HCT116 (cell line): ENCODE measurements at regions not wholly inside any gene's neighbourhood (a gene's known extent, or its start where the extent isn't known, plus 50 kb on each side); places are given as distances from the start of the nearest gene placed in this dataset.

Source experiments
- ATAC-seq: fragments of 200-7000 bp; cut with Tn5 transposase; 2 replicates; pipeline ENCODE4 v1.9.1; 2020; ENCODE audit warnings: mild to moderate bottlenecking, moderate library complexity
- BruUV-seq: library from RNA; stranded (reverse); fragments of 400-500 nt; replicated peaks from 2 replicates; lab custom pipeline; 2021; lab: Mats Ljungman, UMichigan
- CTCF ChIA-PET: fragments of 300-600 bp; sonication (Branson Sonifier 250); formaldehyde crosslinking; loops from one replicate; lab custom pipeline; 2021; ENCODE audit warnings: antibody characterized with exemption; lab: Charles Lee
- POLR2A ChIA-PET: fragments of 300-600, 350-600 bp; sonication (Branson Sonifier 250); formaldehyde crosslinking; loops from one replicate; lab custom pipeline; 2021; ENCODE audit warnings: antibody characterized with exemption; lab: Charles Lee
- RAD21 ChIA-PET, 2 experiments: fragments of 300-600 bp; sonication (Branson Sonifier 250); formaldehyde crosslinking; loops; one replicate each; lab custom pipeline; 2023; ENCODE audit warnings: low total read pairs in 2 of 2; ENCODE audit not compliant: uncharacterized antibody in 2 of 2, unreplicated experiment in 2 of 2, low non-redundant PET in 1 of 2; lab: Charles Lee
- DNase-seq: peaks from one replicate; pipeline ENCODE4 v3.0.0-alpha.2; 2010; ENCODE audit warnings: low read depth, low spot score
- H2AFZ ChIP-seq: fragments of 200-600 bp; shearing (Covaris generic), sonication (generic); 2 replicates; pipeline ENCODE4 v1.6.1; 2017; ENCODE audit warnings: low read depth, mixed run types, mixed read lengths, antibody characterized with exemption, low read length; ENCODE audit not compliant: poor library complexity, severe bottlenecking
- H3K27ac ChIP-seq: 2 replicates; pipeline ENCODE4 v1.5.1; 2012; ENCODE audit warnings: low read depth, low read length
- H3K27me3 ChIP-seq: fragments of 200-600 bp; sonication (generic); 2 replicates; pipeline ENCODE4 v1.6.1; 2016; ENCODE audit warnings: mixed run types, low read length, mixed read lengths; ENCODE audit not compliant: insufficient read depth
- H3K36me3 ChIP-seq, 2 experiments: fragments of 200-500 bp in 1 of 2; fragments of 200-600 bp in 1 of 2; sonication (Bioruptor generic) in 1 of 2; sonication (generic) in 1 of 2; 2 replicates each; pipeline versions ENCODE4 v1.5.1 to v1.6.1; 2014 to 2016; ENCODE audit warnings: low read length in 2 of 2, inconsistent platforms in 1 of 2, mixed read lengths in 1 of 2, mixed run types in 1 of 2; ENCODE audit not compliant: insufficient read depth in 2 of 2, control insufficient read depth in 1 of 2
- H3K4me1 ChIP-seq, 2 experiments: fragments of 200-600 bp in 1 of 2; sonication (generic) in 1 of 2; 2 replicates each; pipeline versions ENCODE4 v1.5.1 to v1.6.1; 2012 to 2017; ENCODE audit warnings: low read length in 2 of 2, inconsistent platforms in 1 of 2, mild to moderate bottlenecking in 1 of 2, mixed read lengths in 1 of 2, mixed run types in 1 of 2, moderate library complexity in 1 of 2; ENCODE audit not compliant: insufficient read depth in 2 of 2, control insufficient read depth in 1 of 2
- H3K4me2 ChIP-seq: fragments of 200-600 bp; sonication (generic); 2 replicates; pipeline ENCODE4 v1.6.1; 2017; ENCODE audit warnings: mixed run types, low read length, mixed read lengths
- H3K4me3 ChIP-seq, 2 experiments: fragments of 200-600 bp in 1 of 2; sonication (generic) in 1 of 2; replicated peaks in 1 of 2; 2 replicates each; pipeline ENCODE4 v1.5.1; 2011 to 2016; ENCODE audit warnings: low read length in 2 of 2, control low read depth in 1 of 2, low read depth in 1 of 2, mild to moderate bottlenecking in 1 of 2, mixed read lengths in 1 of 2, mixed run types in 1 of 2
- H3K79me2 ChIP-seq: fragments of 200-600 bp; sonication (generic); 2 replicates; pipeline ENCODE4 v1.6.1; 2017; ENCODE audit warnings: mild to moderate bottlenecking, mixed run types, low read length, moderate library complexity, mixed read lengths; ENCODE audit not compliant: insufficient read depth
- H3K9ac ChIP-seq: fragments of 200-600 bp; sonication (generic); 2 replicates; pipeline ENCODE4 v1.6.1; 2016; ENCODE audit warnings: low read length, mixed read lengths
- H3K9me2 ChIP-seq: fragments of 200-600 bp; sonication (generic), shearing (Covaris generic); 2 replicates; pipeline ENCODE4 v1.6.1; 2017; ENCODE audit warnings: mixed run types, mild to moderate bottlenecking, moderate library complexity; ENCODE audit not compliant: insufficient read depth
- H3K9me3 ChIP-seq, 2 experiments: fragments of 200-500 bp in 1 of 2; fragments of 200-600 bp in 1 of 2; sonication (Bioruptor generic) in 1 of 2; sonication (generic) in 1 of 2; 2 replicates each; pipeline ENCODE4 v1.6.1; 2014 to 2017; ENCODE audit warnings: low read length in 2 of 2, mixed read lengths in 2 of 2, inconsistent platforms in 1 of 2, low read depth in 1 of 2, mild to moderate bottlenecking in 1 of 2, mixed run types in 1 of 2, moderate library complexity in 1 of 2; ENCODE audit not compliant: control insufficient read depth in 1 of 2, insufficient read depth in 1 of 2
- H4K20me1 ChIP-seq: fragments of 200-600 bp; sonication (generic), shearing (Covaris generic); 2 replicates; pipeline ENCODE4 v1.6.1; 2017; ENCODE audit warnings: mixed run types, mild to moderate bottlenecking, moderate library complexity; ENCODE audit not compliant: insufficient read depth
- ATF3 ChIP-seq: IDR thresholded peaks from 2 replicates; pipeline ENCODE4 v1.6.1; 2012
- CBX3 ChIP-seq: IDR thresholded peaks from 2 replicates; pipeline ENCODE4 v1.6.1; 2012; ENCODE audit warnings: low read depth
- EGR1 ChIP-seq: IDR thresholded peaks from 2 replicates; pipeline ENCODE4 v1.6.1; 2012; ENCODE audit warnings: low read depth
- ELF1 ChIP-seq: IDR thresholded peaks from 2 replicates; pipeline ENCODE4 v1.6.1; 2012; ENCODE audit warnings: low read depth, borderline replicate concordance
- EZH2 ChIP-seq: fragments of 200-600 bp; sonication (generic); IDR thresholded peaks from 2 replicates; pipeline ENCODE4 v1.6.1; 2017; ENCODE audit warnings: antibody characterized with exemption, mixed run types
- EZH2phosphoT487 ChIP-seq: fragments of 200-600 bp; IDR thresholded peaks from 2 replicates; pipeline ENCODE4 v1.6.1; 2018; ENCODE audit warnings: antibody characterized with exemption, borderline replicate concordance
- FOSL1 ChIP-seq: IDR thresholded peaks from 2 replicates; pipeline ENCODE4 v1.6.1; 2012; ENCODE audit warnings: low read depth
- JUND ChIP-seq: IDR thresholded peaks from 2 replicates; pipeline ENCODE4 v1.6.1; 2012
- POLR2A ChIP-seq: IDR thresholded peaks from 2 replicates; pipeline ENCODE4 v1.7.0; 2011; ENCODE audit warnings: borderline replicate concordance; ENCODE audit not compliant: insufficient read depth, insufficient read length; ENCODE audit errors: extremely low read depth
- POLR2AphosphoS5 ChIP-seq: IDR thresholded peaks from 2 replicates; pipeline ENCODE4 v1.6.1; 2011; ENCODE audit warnings: mild to moderate bottlenecking, low read depth, low read length, moderate library complexity
- REST ChIP-seq: IDR thresholded peaks from 2 replicates; pipeline ENCODE4 v1.6.1; 2012; ENCODE audit warnings: low read depth
- SIN3A ChIP-seq: IDR thresholded peaks from 2 replicates; pipeline ENCODE4 v1.6.1; 2012; ENCODE audit warnings: low read depth
- SP1 ChIP-seq: IDR thresholded peaks from 2 replicates; pipeline ENCODE4 v1.6.1; 2012; ENCODE audit warnings: low read depth
- SRF ChIP-seq: IDR thresholded peaks from 2 replicates; pipeline ENCODE4 v1.6.1; 2012; ENCODE audit warnings: low read depth
- TCF7L2 ChIP-seq: IDR thresholded peaks from 2 replicates; pipeline ENCODE4 v1.7.0; 2011; ENCODE audit warnings: borderline replicate concordance, inconsistent platforms; ENCODE audit not compliant: insufficient read depth, insufficient read length; ENCODE audit errors: extremely low read depth
- YY1 ChIP-seq: IDR thresholded peaks from 2 replicates; pipeline ENCODE4 v1.6.1; 2011; ENCODE audit warnings: low read length, low read depth, moderate library complexity, mild to moderate bottlenecking; ENCODE audit not compliant: insufficient replicate concordance; ENCODE audit errors: extremely low read depth
- ZBTB33 ChIP-seq: IDR thresholded peaks from 2 replicates; pipeline ENCODE4 v1.6.1; 2011; ENCODE audit warnings: mild to moderate bottlenecking, low read length, moderate library complexity; ENCODE audit not compliant: insufficient replicate concordance; ENCODE audit errors: extremely low read depth
- ZFX ChIP-seq: fragments of 450-650 bp; IDR thresholded peaks from 2 replicates; pipeline ENCODE4 v1.6.1; 2017
- intact Hi-C: fragments of 100-400 bp; cut with micrococcal nuclease; formaldehyde crosslinking; loops from 2 replicates; pipeline ENCODE4 v1.10.0; 2022
- TF ChIP-seq, protein P1 (sequence below): IDR thresholded peaks from 2 replicates; pipeline ENCODE4 v1.6.1; 2012

DNA sequence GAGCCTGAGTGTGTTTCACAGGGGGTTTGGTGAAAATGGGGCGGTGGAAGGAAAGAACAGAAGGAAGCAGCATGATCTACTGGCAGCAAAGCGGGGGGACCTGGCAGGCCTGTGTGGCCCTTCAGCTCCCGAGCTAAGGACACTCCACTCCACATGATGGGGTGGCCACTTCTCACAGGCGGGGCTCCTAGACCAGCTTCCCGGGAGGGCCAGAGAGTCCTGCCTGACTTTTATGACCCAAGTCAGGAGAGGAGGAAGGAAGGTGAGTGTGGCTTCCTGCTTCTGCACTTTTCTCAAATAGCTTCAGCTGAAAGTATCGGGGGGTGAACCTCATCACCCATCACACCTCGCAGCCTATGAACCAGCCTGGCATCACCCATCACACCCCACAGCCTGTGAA is 117.5 kb upstream of the AFDN start:
- Histone ChIP-seq H4K20me1 (no peaks in the 10 kb centered on the region), H3K9me3 (no peaks in the 10 kb centered on the region), H3K27ac (no peak overlapping the region), H3K4me3 (no peak overlapping the region), H3K4me1 (no peaks in the 10 kb centered on the region), H2AFZ (no peak overlapping the region), H3K27me3 (peaks cover 10% of the 10 kb centered on the region; the same call in 1 of the 2 replicates), H3K79me2 (no peaks in the 10 kb centered on the region), H3K4me2 (no peak overlapping the region), H3K9ac (no peak overlapping the region), H3K9me2 (no peaks in the 10 kb centered on the region), H3K36me3 (no peaks in the 10 kb centered on the region)
- intact Hi-C loops = no loop called here
- DNase-seq (no peak), ATAC-seq (no peak)
- no TSS peak for BruUV-seq
- RAD21 ChIA-PET = no interaction called here
- no peak for TF ChIP-seq ZBTB33
- TF ChIP-seq FOSL1 = no peak
- TF ChIP-seq ATF3 = no peak
- no peak for TF ChIP-seq CBX3
- no peak for TF ChIP-seq EZH2phosphoT487
- TF ChIP-seq POLR2A = no peak
- no peak for TF ChIP-seq ELF1
- no peak for TF ChIP-seq REST
- no peak for TF ChIP-seq SRF
- TF ChIP-seq POLR2AphosphoS5 = no peak
- TF ChIP-seq SP1 = no peak
- TF ChIP-seq, protein P1, sequence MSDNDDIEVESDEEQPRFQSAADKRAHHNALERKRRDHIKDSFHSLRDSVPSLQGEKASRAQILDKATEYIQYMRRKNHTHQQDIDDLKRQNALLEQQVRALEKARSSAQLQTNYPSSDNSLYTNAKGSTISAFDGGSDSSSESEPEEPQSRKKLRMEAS = no peak
- TF ChIP-seq SIN3A = no peak
- TF ChIP-seq ZFX = no peak
- TF ChIP-seq JUND = no peak
- no peak for TF ChIP-seq EGR1
- no peak for TF ChIP-seq YY1
- no peak for TF ChIP-seq TCF7L2
- TF ChIP-seq EZH2 = no peak
- CTCF ChIA-PET = no interaction called here
- POLR2A ChIA-PET = no interaction called here
